ENCODE measurements at regions not wholly inside any gene's neighbourhood (a gene's known extent, or its start where the extent isn't known, plus 50 kb on each side); places are given as distances from the start of the nearest gene placed in this dataset.
"Not testable (repeated sequence)": the region's sequence is repeated elsewhere in the genome, so short reads cannot be mapped to it uniquely, and the experiment has no call there.

- no peak for DNase-seq (ENCODE audit: low spot score)
These were observed 150.6 kb upstream of the UBE2E3 start for GRCh38 chr2:180829836-180830235.

GRCh38 chr2:180829261-180829660, 151.1 kb upstream of the UBE2E3 start:
- no peak for DNase-seq (ENCODE audit: low spot score)

- DNase-seq (ENCODE audit: low spot score), result no peak
These were observed 151.6 kb upstream of the UBE2E3 start for GRCh38 chr2:180828756-180829155.

- DNase-seq (ENCODE audit: low spot score), result no peak
These were observed 156.8 kb upstream of the UBE2E3 start for GRCh38 chr2:180823546-180824141.

- DNase-seq (ENCODE audit: low spot score), result no peak
These were observed 161.3 kb upstream of the UBE2E3 start for GRCh38 chr2:180819106-180819505.

- DNase-seq (ENCODE audit: low spot score), result not testable (repeated sequence)
These were observed 161.7 kb upstream of the UBE2E3 start for GRCh38 chr2:180818700-180819099.

- DNase-seq (ENCODE audit: low spot score), result no peak
These were observed 181.3 kb upstream of the UBE2E3 start for GRCh38 chr2:180799141-180799540.

- DNase-seq (ENCODE audit: low spot score), result no peak
These were observed 189.5 kb upstream of the UBE2E3 start for GRCh38 chr2:180790891-180791290.

- no peak for DNase-seq (ENCODE audit: low spot score)
These were observed 193.1 kb upstream of the UBE2E3 start for GRCh38 chr2:180787330-180787729.

GRCh38 chr2:180781276-180781675, 199.1 kb upstream of the UBE2E3 start:
- DNase-seq (ENCODE audit: low spot score), result no peak

- DNase-seq (ENCODE audit: low spot score), result no peak
These were observed 202.1 kb upstream of the UBE2E3 start for GRCh38 chr2:180778291-180778690.

GRCh38 chr2:180776921-180777320, 203.5 kb upstream of the UBE2E3 start:
- no peak for DNase-seq (ENCODE audit: low spot score)

- no peak for DNase-seq (ENCODE audit: low spot score)
These were observed 204.7 kb upstream of the UBE2E3 start for GRCh38 chr2:180775711-180776110.

- not testable (repeated sequence) for DNase-seq (ENCODE audit: low spot score)
These were observed 215.1 kb upstream of the UBE2E3 start for GRCh38 chr2:180765316-180765715.

GRCh38 chr2:180763263-180763989, 217.0 kb upstream of the UBE2E3 start:
- no peak for DNase-seq (ENCODE audit: low spot score)

GRCh38 chr2:180761224-180761623, 219.2 kb upstream of the UBE2E3 start:
- no peak for DNase-seq (ENCODE audit: low spot score)

GRCh38 chr2:180759631-180760030, 220.8 kb upstream of the UBE2E3 start:
- no peak for DNase-seq (ENCODE audit: low spot score)

- no peak for DNase-seq (ENCODE audit: low spot score)
These were observed 226.3 kb upstream of the UBE2E3 start for GRCh38 chr2:180753809-180754761.

- DNase-seq (ENCODE audit: low spot score), result no peak
These were observed 229.0 kb upstream of the UBE2E3 start for GRCh38 chr2:180751306-180751920.

- DNase-seq (ENCODE audit: low spot score), result no peak
These were observed 232.7 kb upstream of the UBE2E3 start for GRCh38 chr2:180747728-180748127.

- DNase-seq (ENCODE audit: low spot score), result no peak
These were observed 237.0 kb upstream of the UBE2E3 start for GRCh38 chr2:180743401-180743800.

GRCh38 chr2:180742801-180743200, 237.6 kb upstream of the UBE2E3 start:
- DNase-seq (ENCODE audit: low spot score), result no peak
